Neural progenitor cell (in vitro differentiated cells): ENCODE measurements at regions not wholly inside any gene's neighbourhood (a gene's known extent, or its start where the extent isn't known, plus 50 kb on each side); places are given as distances from the start of the nearest gene placed in this dataset.

ENCODE experiments used
- CTCF ChIP-seq: fragments of 200-600 bp; sonication (generic); IDR thresholded peaks from 2 replicates; pipeline ENCODE4 v1.5.1; 2017; ENCODE audit warnings: antibody characterized with exemption, mild to moderate bottlenecking
- EZH2 ChIP-seq: fragments of 200-600 bp; sonication (generic); IDR thresholded peaks from 2 replicates; pipeline ENCODE4 v1.6.1; 2017; ENCODE audit warnings: antibody characterized with exemption, mild to moderate bottlenecking, moderate library complexity
- EZH2phosphoT487 ChIP-seq: fragments of 200-600 bp; sonication (generic); IDR thresholded peaks from 2 replicates; pipeline ENCODE4 v1.6.1; 2017; ENCODE audit warnings: antibody characterized with exemption

GRCh38 chr5:97297063-97297703, 114.1 kb upstream of the RIOK2 start:
- TF ChIP-seq EZH2 (no peak), CTCF (peak; percentile 80), EZH2phosphoT487 (no peak)
